GM23338 (cell line): ENCODE measurements at regions not wholly inside any gene's neighbourhood (a gene's known extent, or its start where the extent isn't known, plus 50 kb on each side); places are given as distances from the start of the nearest gene placed in this dataset.

Source experiments
- ATAC-seq: fragments of 200-7000 bp; cut with Tn5 transposase; 3 replicates; pipeline ENCODE4 v1.9.1; 2020
- DNase-seq: peaks from one replicate; pipeline ENCODE4 v3.0.0-alpha.2; 2015; ENCODE audit warnings: low spot score
- H2AFZ ChIP-seq: fragments of 200-600 bp; sonication (generic); 2 replicates; pipeline ENCODE4 v1.8.0; 2016; ENCODE audit warnings: antibody characterized with exemption, mild to moderate bottlenecking, moderate library complexity
- H3F3A ChIP-seq: fragments of 200-600 bp; sonication (generic); replicated peaks from 2 replicates; pipeline ENCODE4 v1.8.0; 2017; ENCODE audit warnings: antibody characterized with exemption, mixed run types, low read depth
- H3K27ac ChIP-seq: fragments of 200-600 bp; sonication (generic); 2 replicates; pipeline ENCODE4 v1.6.1; 2016; ENCODE audit warnings: low read depth
- H3K27me3 ChIP-seq: fragments of 200-600 bp; sonication (generic); 2 replicates; pipeline ENCODE4 v1.8.0; 2016; ENCODE audit warnings: mild to moderate bottlenecking, mixed run types, moderate library complexity; ENCODE audit not compliant: insufficient read depth
- H3K36me3 ChIP-seq: fragments of 200-600 bp; sonication (generic); 2 replicates; pipeline ENCODE4 v1.8.0; 2016; ENCODE audit warnings: mild to moderate bottlenecking; ENCODE audit not compliant: insufficient read depth
- H3K4me1 ChIP-seq: fragments of 200-600 bp; sonication (generic); 2 replicates; pipeline ENCODE4 v1.8.0; 2016; ENCODE audit warnings: mild to moderate bottlenecking, moderate library complexity; ENCODE audit not compliant: insufficient read depth
- H3K4me2 ChIP-seq: fragments of 200-600 bp; sonication (generic); 2 replicates; pipeline ENCODE4 v1.7.1; 2017; ENCODE audit warnings: mixed run types
- H3K4me3 ChIP-seq: fragments of 200-600 bp; sonication (generic); 2 replicates; pipeline ENCODE4 v1.6.1; 2016; ENCODE audit warnings: mixed run types
- H3K79me2 ChIP-seq: fragments of 200-600 bp; sonication (generic); replicated peaks from 2 replicates; pipeline ENCODE4 v1.8.0; 2017; ENCODE audit warnings: mild to moderate bottlenecking; ENCODE audit not compliant: insufficient read depth
- H3K9me2 ChIP-seq: fragments of 200-600 bp; sonication (generic); 2 replicates; pipeline ENCODE4 v1.8.0; 2017; ENCODE audit not compliant: insufficient read depth
- H4K20me1 ChIP-seq: fragments of 200-600 bp; sonication (generic); replicated peaks from 2 replicates; pipeline ENCODE4 v1.8.0; 2017; ENCODE audit warnings: mild to moderate bottlenecking; ENCODE audit not compliant: insufficient read depth
- H3K27ac Mint-ChIP-seq: 2 replicates; pipeline ENCODE4 v1.8.0; 2020; ENCODE audit warnings: inconsistent platforms, mild to moderate bottlenecking, moderate library complexity, mixed read lengths
- H3K27me3 Mint-ChIP-seq: 3 replicates; pipeline ENCODE4 v1.8.0; 2022; ENCODE audit warnings: low read depth, mild to moderate bottlenecking, moderate library complexity, mixed read lengths, inconsistent platforms; ENCODE audit not compliant: insufficient read depth, poor library complexity
- H3K36me3 Mint-ChIP-seq: 3 replicates; pipeline ENCODE4 v1.8.0; 2021; ENCODE audit warnings: low read depth, mild to moderate bottlenecking, inconsistent platforms, moderate library complexity, mixed read lengths
- H3K4me1 Mint-ChIP-seq: 3 replicates; pipeline ENCODE4 v1.8.0; 2020; ENCODE audit warnings: mild to moderate bottlenecking, inconsistent platforms, mixed read lengths
- H3K4me3 Mint-ChIP-seq: 3 replicates; pipeline ENCODE4 v1.8.0; 2021; ENCODE audit warnings: moderate library complexity, mild to moderate bottlenecking, inconsistent platforms, mixed read lengths
- H3K9me3 Mint-ChIP-seq: 3 replicates; pipeline ENCODE4 v1.8.0; 2020; ENCODE audit warnings: moderate library complexity, mild to moderate bottlenecking, inconsistent platforms, mixed read lengths
- CREB1 ChIP-seq: fragments of 250-450 bp; sonication (Bioruptor Pico); IDR thresholded peaks from 2 replicates; pipeline ENCODE4 v1.5.0; 2020; ENCODE audit warnings: low read depth, mild to moderate bottlenecking, moderate library complexity
- CTCF ChIP-seq, 2 experiments: fragments of 200-600 bp in 1 of 2; sonication (generic) in 1 of 2; conservative IDR thresholded peaks; 2 replicates each; pipeline versions ENCODE4 v1.5.1 to v1.6.1; 2016 to 2017; ENCODE audit warnings: antibody characterized with exemption in 2 of 2, low read depth in 2 of 2, mild to moderate bottlenecking in 2 of 2, moderate library complexity in 1 of 2
- ETS1 ChIP-seq: IDR thresholded peaks from 2 replicates; pipeline ENCODE4 v1.6.1; 2016; ENCODE audit warnings: antibody characterized with exemption
- EZH2 ChIP-seq: fragments of 200-600 bp; sonication (generic); IDR thresholded peaks from one replicate; pipeline ENCODE4 v1.8.0; 2017; ENCODE audit warnings: antibody characterized with exemption, mild to moderate bottlenecking, low read depth; ENCODE audit not compliant: unreplicated experiment
- JUNB ChIP-seq: IDR thresholded peaks from one replicate; pipeline ENCODE4 v1.6.1; 2016; ENCODE audit warnings: antibody characterized with exemption; ENCODE audit not compliant: unreplicated experiment
- NANOG ChIP-seq: IDR thresholded peaks from 2 replicates; pipeline ENCODE4 v1.6.1; 2016; ENCODE audit warnings: antibody characterized with exemption, borderline replicate concordance
- POLR2AphosphoS5 ChIP-seq: IDR thresholded peaks from 2 replicates; pipeline ENCODE4 v1.6.1; 2016; ENCODE audit warnings: antibody characterized with exemption, low read depth
- STAT1 ChIP-seq: IDR thresholded peaks from one replicate; pipeline ENCODE4 v1.6.1; 2016; ENCODE audit warnings: antibody characterized with exemption; ENCODE audit not compliant: unreplicated experiment
- ZNF114 ChIP-seq: fragments of 250-450 bp; sonication (Bioruptor Pico); IDR thresholded peaks from 2 replicates; pipeline ENCODE4 v1.5.0; 2020; ENCODE audit warnings: mild to moderate bottlenecking, moderate library complexity
- ZNF331 ChIP-seq: fragments of 250-450 bp; sonication (Bioruptor Pico); IDR thresholded peaks from 2 replicates; pipeline ENCODE4 v1.5.0; 2020; ENCODE audit warnings: low read depth, mild to moderate bottlenecking, moderate library complexity
- ZNF462 ChIP-seq: fragments of 250-450 bp; sonication (Bioruptor Pico); IDR thresholded peaks from 2 replicates; pipeline ENCODE4 v1.5.0; 2020; ENCODE audit warnings: mild to moderate bottlenecking, moderate library complexity

GRCh38 chr4:188905248-188905647, 766.0 kb downstream of the TRIML1 start:
- no peaks in the 10 kb centered on the region for H3K79me2 ChIP-seq
- TF ChIP-seq ZNF331 (CRISPR knock-in tag) (no peak), ZNF114 (CRISPR knock-in tag) (no peak), EZH2 (no peak), NANOG (no peak), CTCF (conservative IDR thresholded peaks at IDR 0.05; ENCODE audit: low read depth in 2 of 2) (no peak), CREB1 (no peak)
- H3K27ac Mint-ChIP-seq = no peak overlapping the region

GRCh38 chr4:188911199-188911598, 772.0 kb downstream of the TRIML1 start:
- DNase-seq = no peak
- no peak overlapping the region for H3K4me3 ChIP-seq
- no peak for ATAC-seq
- no peak overlapping the region for H2AFZ ChIP-seq
- no peak overlapping the region for H3K27ac ChIP-seq
- Mint-ChIP-seq H3K4me3 (no peak overlapping the region), H3K9me3 (peaks cover 30% of the 10 kb centered on the region), H3K27ac (no peak overlapping the region), H3K27me3 (peaks cover 2% of the 10 kb centered on the region), H3K36me3 (peaks cover 28% of the 10 kb centered on the region), H3K4me1 (no peaks in the 10 kb centered on the region)
- H3K9me2 ChIP-seq = 0 out of 2 replicates have a peak, but pooled peaks cover 7% of the 10 kb centered on the region
- H3K4me2 ChIP-seq = no peak overlapping the region
- H3K27me3 ChIP-seq = no peaks in the 10 kb centered on the region
- H3K79me2 ChIP-seq = no peaks in the 10 kb centered on the region
- no peaks in the 10 kb centered on the region for H3K36me3 ChIP-seq
- H3F3A ChIP-seq = no peaks in the 10 kb centered on the region
- H3K4me1 ChIP-seq = no peaks in the 10 kb centered on the region; the same call in 1 of the 2 replicates
- H4K20me1 ChIP-seq = no peaks in the 10 kb centered on the region
- TF ChIP-seq EZH2 = no peak
- no peak for TF ChIP-seq STAT1
- no peak for TF ChIP-seq CTCF (conservative IDR thresholded peaks at IDR 0.05; ENCODE audit: low read depth in 2 of 2)
- TF ChIP-seq ZNF462 (CRISPR knock-in tag) = no peak
- no peak for TF ChIP-seq CREB1
- TF ChIP-seq POLR2AphosphoS5 = no peak
- TF ChIP-seq ETS1 = no peak
- TF ChIP-seq JUNB = no peak
- no peak for TF ChIP-seq ZNF331 (CRISPR knock-in tag)

More at GRCh38 chr4:188905248-188905647, 766.0 kb downstream of the TRIML1 start:
- Histone ChIP-seq H3K4me2 (no peak overlapping the region), H4K20me1 (no peaks in the 10 kb centered on the region), H3K27me3 (no peaks in the 10 kb centered on the region), H3K4me3 (no peak overlapping the region), H3K9me2 (no peaks in the 10 kb centered on the region), H3K36me3 (no peaks in the 10 kb centered on the region), H2AFZ (no peak overlapping the region), H3K27ac (no peak overlapping the region), H3K4me1 (no peaks in the 10 kb centered on the region; the same call in 1 of the 2 replicates), H3F3A (no peaks in the 10 kb centered on the region)
- H3K9me3 Mint-ChIP-seq = peaks cover 13% of the 10 kb centered on the region
- peaks cover under 1% of the 10 kb centered on the region for H3K27me3 Mint-ChIP-seq
- H3K4me1 Mint-ChIP-seq = no peaks in the 10 kb centered on the region
- ATAC-seq = no peak
- peaks cover 10% of the 10 kb centered on the region; the same call in 2 of the 3 replicates for H3K36me3 Mint-ChIP-seq
- no peak for DNase-seq
- no peak overlapping the region for H3K4me3 Mint-ChIP-seq
